WTC11 (cell line): ENCODE measurements at regions not wholly inside any gene's neighbourhood (a gene's known extent, or its start where the extent isn't known, plus 50 kb on each side); places are given as distances from the start of the nearest gene placed in this dataset.

Experiments
- ATAC-seq: fragments of 200-7000 bp; cut with Tn5 transposase; 2 replicates; pipeline ENCODE4 v1.10.0; 2021; ENCODE audit warnings: mild to moderate bottlenecking, moderate library complexity
- CTCF ChIA-PET: fragments of 300-600 bp; sonication (Branson Sonifier 250); formaldehyde crosslinking; loops from one replicate; lab custom pipeline; 2021; ENCODE audit warnings: antibody characterized with exemption; lab: Charles Lee
- POLR2A ChIA-PET: fragments of 350-600 bp; sonication (Branson Sonifier 250); formaldehyde crosslinking; loops from one replicate; lab custom pipeline; 2021; ENCODE audit warnings: antibody characterized with exemption; lab: Charles Lee
- DNase-seq: peaks from one replicate; pipeline ENCODE4 v3.0.0; 2021; ENCODE audit warnings: low spot score
- H3K27ac Mint-ChIP-seq: 2 replicates; pipeline ENCODE4 v1.8.0; 2021; ENCODE audit warnings: mixed read lengths
- H3K27me3 Mint-ChIP-seq: 2 replicates; pipeline ENCODE4 v1.8.0; 2021; ENCODE audit warnings: low read depth, mild to moderate bottlenecking, moderate library complexity, mixed read lengths
- H3K36me3 Mint-ChIP-seq: 2 replicates; pipeline ENCODE4 v1.8.0; 2021; ENCODE audit warnings: mixed read lengths
- H3K4me1 Mint-ChIP-seq: 2 replicates; pipeline ENCODE4 v1.8.0; 2022; ENCODE audit warnings: mixed read lengths
- H3K4me3 Mint-ChIP-seq: 2 replicates; pipeline ENCODE4 v1.8.0; 2021; ENCODE audit warnings: mild to moderate bottlenecking, moderate library complexity, mixed read lengths
- H3K9me3 Mint-ChIP-seq: 2 replicates; pipeline ENCODE4 v1.8.0; 2021; ENCODE audit warnings: mixed read lengths
- ARID4B ChIP-seq: sonication (generic); formaldehyde crosslinking; IDR thresholded peaks from 2 replicates; pipeline ENCODE4 v1.8.0; 2023; ENCODE audit warnings: missing genetic modification reagents, mild to moderate bottlenecking, borderline replicate concordance
- ATF6 ChIP-seq: sonication (generic); formaldehyde crosslinking; IDR thresholded peaks from 2 replicates; pipeline ENCODE4 v1.8.1; 2023; ENCODE audit warnings: mild to moderate bottlenecking, missing genetic modification reagents
- CBFB ChIP-seq: sonication (generic); formaldehyde crosslinking; IDR thresholded peaks from 2 replicates; pipeline ENCODE4 v1.8.1; 2022; ENCODE audit warnings: mild to moderate bottlenecking, low read depth, missing genetic modification reagents
- E2F1 ChIP-seq: sonication (generic); formaldehyde crosslinking; IDR thresholded peaks from 2 replicates; pipeline ENCODE4 v1.8.0; 2022; ENCODE audit warnings: mild to moderate bottlenecking, missing genetic modification reagents
- E2F4 ChIP-seq: sonication (generic); formaldehyde crosslinking; IDR thresholded peaks from 2 replicates; pipeline ENCODE4 v1.8.1; 2022; ENCODE audit warnings: low read depth, mild to moderate bottlenecking, moderate library complexity, missing genetic modification reagents, borderline replicate concordance
- EMX1 ChIP-seq: fragments of 250-450 bp; sonication (Bioruptor Pico); IDR thresholded peaks from 2 replicates; pipeline ENCODE4 v1.8.0; 2021; ENCODE audit warnings: mild to moderate bottlenecking
- ESRRA ChIP-seq: sonication (generic); formaldehyde crosslinking; IDR thresholded peaks from 2 replicates; pipeline ENCODE4 v1.8.1; 2022; ENCODE audit warnings: mild to moderate bottlenecking, missing genetic modification reagents, borderline replicate concordance
- FOXK1 ChIP-seq: sonication (generic); formaldehyde crosslinking; IDR thresholded peaks from 2 replicates; pipeline ENCODE4 v1.8.0; 2022; ENCODE audit warnings: mild to moderate bottlenecking, moderate library complexity, missing genetic modification reagents
- FOXP1 ChIP-seq: sonication (generic); formaldehyde crosslinking; IDR thresholded peaks from 2 replicates; pipeline ENCODE4 v1.8.0; 2022; ENCODE audit warnings: missing genetic modification reagents, mild to moderate bottlenecking, moderate library complexity, borderline replicate concordance
- GRHL2 ChIP-seq: fragments of 250-450 bp; sonication (Bioruptor Pico); IDR thresholded peaks from 2 replicates; pipeline ENCODE4 v1.8.0; 2022; ENCODE audit warnings: mild to moderate bottlenecking, moderate library complexity; ENCODE audit not compliant: insufficient replicate concordance, severe bottlenecking
- MAX ChIP-seq: sonication (generic); formaldehyde crosslinking; IDR thresholded peaks from 2 replicates; pipeline ENCODE4 v1.8.0; 2022; ENCODE audit warnings: mild to moderate bottlenecking, missing genetic modification reagents
- MLX ChIP-seq: sonication (generic); formaldehyde crosslinking; IDR thresholded peaks from 2 replicates; pipeline ENCODE4 v1.8.1; 2023; ENCODE audit warnings: mild to moderate bottlenecking, missing genetic modification reagents, moderate library complexity
- MYBL2 ChIP-seq: sonication (generic); formaldehyde crosslinking; IDR thresholded peaks from 2 replicates; pipeline ENCODE4 v1.8.1; 2023; ENCODE audit warnings: mild to moderate bottlenecking, moderate library complexity, missing genetic modification reagents
- NFYB ChIP-seq: sonication (generic); formaldehyde crosslinking; conservative IDR thresholded peaks from 2 replicates; pipeline ENCODE4 v1.8.0; 2022; ENCODE audit warnings: low read depth, missing genetic modification reagents
- SMAD4 ChIP-seq: sonication (generic); formaldehyde crosslinking; IDR thresholded peaks from 2 replicates; pipeline ENCODE4 v1.8.0; 2022; ENCODE audit warnings: mild to moderate bottlenecking, missing genetic modification reagents
- SP1 ChIP-seq: sonication (generic); formaldehyde crosslinking; conservative IDR thresholded peaks from 2 replicates; pipeline ENCODE4 v1.8.1; 2022; ENCODE audit warnings: missing genetic modification reagents
- ZMAT4 ChIP-seq: fragments of 250-450 bp; sonication (Bioruptor Pico); IDR thresholded peaks from 2 replicates; pipeline ENCODE4 v1.9.0; 2021; ENCODE audit warnings: mild to moderate bottlenecking
- ZNF396 ChIP-seq: fragments of 250-450 bp; sonication (Bioruptor Pico); IDR thresholded peaks from 2 replicates; pipeline ENCODE4 v1.8.0; 2021; ENCODE audit warnings: mild to moderate bottlenecking, moderate library complexity, borderline replicate concordance
- ZSCAN18 ChIP-seq: fragments of 250-450 bp; sonication (Bioruptor Pico); IDR thresholded peaks from 2 replicates; pipeline ENCODE4 v2.1.2; 2022; ENCODE audit warnings: mild to moderate bottlenecking, moderate library complexity

GRCh38 chr2:239498981-239499634, 98.3 kb upstream of the HDAC4 start:
- no peak overlapping the region for H3K27ac Mint-ChIP-seq
- CTCF ChIA-PET, result no interaction called here

More at GRCh38 chr2:239498981-239499634, 98.3 kb upstream of the HDAC4 start:
- no peaks in the 10 kb centered on the region for H3K27me3 Mint-ChIP-seq
- H3K36me3 Mint-ChIP-seq, result peaks cover 6% of the 10 kb centered on the region; the same call in 1 of the 2 replicates
- no peaks in the 10 kb centered on the region for H3K4me1 Mint-ChIP-seq
- DNase-seq (no peak), ATAC-seq (no peak)
- POLR2A ChIA-PET, result no interaction called here
- H3K4me3 Mint-ChIP-seq, result no peak overlapping the region
- H3K9me3 Mint-ChIP-seq, result peaks cover 21% of the 10 kb centered on the region
- no peak for TF ChIP-seq CBFB
- no peak for TF ChIP-seq ATF6 (CRISPR knock-in tag)
- no peak for TF ChIP-seq GRHL2 (CRISPR knock-in tag)
- TF ChIP-seq ZMAT4 (CRISPR knock-in tag), result no peak
- no peak for TF ChIP-seq EMX1 (CRISPR knock-in tag)
- no peak for TF ChIP-seq MYBL2 (CRISPR knock-in tag)
- no peak for TF ChIP-seq ESRRA (CRISPR knock-in tag)
- no peak for TF ChIP-seq ARID4B (CRISPR knock-in tag)
- no peak for TF ChIP-seq E2F4 (CRISPR knock-in tag)
- no peak for TF ChIP-seq ZNF396 (CRISPR knock-in tag)
- TF ChIP-seq SP1 (CRISPR knock-in tag), result no peak
- TF ChIP-seq SMAD4 (CRISPR knock-in tag), result no peak
- TF ChIP-seq MLX (CRISPR knock-in tag), result no peak
- TF ChIP-seq FOXK1, result no peak
- TF ChIP-seq ZSCAN18 (CRISPR knock-in tag), result no peak
- TF ChIP-seq NFYB (CRISPR knock-in tag), result no peak
- no peak for TF ChIP-seq MAX
- TF ChIP-seq FOXP1 (CRISPR knock-in tag), result no peak
- TF ChIP-seq E2F1 (CRISPR knock-in tag), result no peak
